ENCODE measurements at regions not wholly inside any gene's neighbourhood (a gene's known extent, or its start where the extent isn't known, plus 50 kb on each side); places are given as distances from the start of the nearest gene placed in this dataset. TPM values are rescaled to one million over a fixed set of nuclear protein-coding genes. Genes with fewer than 3 reads are reported as not detected.
A peak's percentile ranks its signal among the peaks of the same experiment; 100 is the strongest.

DNA sequence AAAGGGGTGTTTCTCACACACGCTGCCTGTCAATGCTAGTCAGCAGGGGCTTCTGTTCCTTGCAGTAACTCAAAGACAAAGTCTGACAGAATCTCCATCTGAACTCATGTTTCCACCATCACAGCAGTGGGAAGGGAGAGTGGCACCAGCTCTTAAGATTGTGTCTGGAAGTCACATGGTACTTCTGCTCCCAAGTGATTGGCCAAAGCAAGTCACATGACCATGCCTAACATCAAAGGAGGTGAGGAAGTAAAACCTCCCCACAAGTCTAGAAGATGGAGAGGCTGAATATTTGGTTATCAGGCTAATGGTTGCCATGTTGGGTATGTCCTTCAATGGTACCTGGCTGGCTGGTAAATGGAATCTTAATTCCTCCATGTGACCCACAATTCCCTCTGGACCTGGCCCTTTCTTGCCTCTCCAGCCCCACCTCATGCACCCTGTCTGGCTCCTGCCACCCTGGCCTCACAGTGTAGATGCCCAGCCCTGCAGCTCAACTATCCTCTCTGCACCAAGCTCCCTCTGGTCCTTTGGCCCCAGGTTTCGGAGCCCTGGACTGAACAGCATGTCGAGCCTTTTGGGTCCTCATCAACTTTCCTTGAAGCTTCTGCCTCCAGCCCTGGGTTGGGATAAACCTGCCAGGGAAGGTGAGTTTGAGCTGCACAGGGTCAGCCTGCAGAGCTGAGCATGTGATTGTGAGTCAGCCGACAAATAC lies 51.0 kb upstream of the PMEPA1 start:
- no peak for DNase-seq
- intact Hi-C loops (cut with DNase I), result no loop called here
- TF ChIP-seq, protein P1, sequence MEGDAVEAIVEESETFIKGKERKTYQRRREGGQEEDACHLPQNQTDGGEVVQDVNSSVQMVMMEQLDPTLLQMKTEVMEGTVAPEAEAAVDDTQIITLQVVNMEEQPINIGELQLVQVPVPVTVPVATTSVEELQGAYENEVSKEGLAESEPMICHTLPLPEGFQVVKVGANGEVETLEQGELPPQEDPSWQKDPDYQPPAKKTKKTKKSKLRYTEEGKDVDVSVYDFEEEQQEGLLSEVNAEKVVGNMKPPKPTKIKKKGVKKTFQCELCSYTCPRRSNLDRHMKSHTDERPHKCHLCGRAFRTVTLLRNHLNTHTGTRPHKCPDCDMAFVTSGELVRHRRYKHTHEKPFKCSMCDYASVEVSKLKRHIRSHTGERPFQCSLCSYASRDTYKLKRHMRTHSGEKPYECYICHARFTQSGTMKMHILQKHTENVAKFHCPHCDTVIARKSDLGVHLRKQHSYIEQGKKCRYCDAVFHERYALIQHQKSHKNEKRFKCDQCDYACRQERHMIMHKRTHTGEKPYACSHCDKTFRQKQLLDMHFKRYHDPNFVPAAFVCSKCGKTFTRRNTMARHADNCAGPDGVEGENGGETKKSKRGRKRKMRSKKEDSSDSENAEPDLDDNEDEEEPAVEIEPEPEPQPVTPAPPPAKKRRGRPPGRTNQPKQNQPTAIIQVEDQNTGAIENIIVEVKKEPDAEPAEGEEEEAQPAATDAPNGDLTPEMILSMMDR (IDR thresholded peaks at IDR 0.05), result no peak

DNA sequence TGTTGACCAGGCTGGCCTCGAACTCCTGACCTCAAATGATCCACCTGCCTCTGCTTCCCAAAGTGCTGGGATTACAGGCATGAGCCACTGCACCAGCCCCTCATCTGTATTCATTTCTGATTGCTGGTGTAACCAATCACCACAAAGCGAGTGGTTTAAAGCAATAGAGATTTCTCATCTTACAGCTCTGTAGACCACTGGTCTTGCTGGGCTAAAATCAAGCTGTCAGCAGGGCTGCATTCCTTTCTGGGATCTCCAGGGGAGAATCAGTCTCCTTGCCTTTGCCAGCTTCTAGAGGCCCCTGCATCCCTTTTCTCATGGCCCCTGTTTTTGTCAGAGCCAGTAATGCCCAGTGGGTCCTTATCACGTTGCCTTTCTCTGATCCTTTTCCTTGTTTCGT lies 49.9 kb upstream of the PMEPA1 start:
- Histone ChIP-seq H3K36me3 (no peaks in the 10 kb centered on the region), H3K27me3 (ENCODE audit: low read depth) (no peaks in the 10 kb centered on the region), H3K9me3 (peaks cover 7% of the 10 kb centered on the region), H3K27ac (no peak overlapping the region), H3K4me1 (no peaks in the 10 kb centered on the region), H3K4me3 (no peak overlapping the region)
- DNase-seq (no peak), ATAC-seq (no peak)
- TF ChIP-seq, protein P1 (IDR thresholded peaks at IDR 0.05), result no peak
- intact Hi-C loops (cut with DNase I), result no loop called here

More for the DNA sequence above, 51.0 kb upstream of the PMEPA1 start:
- H3K27ac ChIP-seq, result no peak overlapping the region
- ATAC-seq, result peak in 1 of 2 donors; percentile 51
- no peaks in the 10 kb centered on the region for H3K36me3 ChIP-seq
- H3K9me3 ChIP-seq, result peaks cover 7% of the 10 kb centered on the region
- H3K27me3 ChIP-seq (ENCODE audit: low read depth), result no peaks in the 10 kb centered on the region
- H3K4me1 ChIP-seq, result no peaks in the 10 kb centered on the region
- H3K4me3 ChIP-seq, result no peak overlapping the region

Small RNA genes in the stretch of these regions (microRNA-seq; reads per million reads assigned to microRNA genes)
- gene MIR4532 (ENCODE audit: borderline number of aligned reads), result not detected
